ENCODE measurements at regions not wholly inside any gene's neighbourhood (a gene's known extent, or its start where the extent isn't known, plus 50 kb on each side); places are given as distances from the start of the nearest gene placed in this dataset.

DNA sequence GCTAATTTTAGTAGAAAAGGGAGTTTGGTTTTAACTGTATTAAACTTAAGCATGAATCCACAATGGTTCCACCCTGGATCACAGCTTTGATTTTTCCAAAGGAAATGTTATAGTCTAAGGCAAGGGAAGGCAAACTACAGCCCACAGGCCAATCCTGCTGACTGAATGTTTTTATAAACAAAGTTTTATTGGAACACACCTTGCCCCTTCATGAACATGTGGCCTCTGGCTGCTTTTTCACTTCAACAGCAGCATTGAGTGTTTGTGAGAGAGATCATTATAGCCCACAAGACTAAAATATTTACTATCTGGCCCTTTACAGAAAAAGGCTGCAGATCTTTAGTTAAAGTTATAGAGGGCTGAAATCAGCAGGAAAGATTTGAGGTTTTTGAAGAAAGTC lies 198.7 kb downstream of the IRS2 start:
- Histone ChIP-seq H3K27me3 (ENCODE audit: insufficient read depth, low read length) (no peaks in the 10 kb centered on the region), H3K9ac (ENCODE audit: low read depth, low read length) (no peak overlapping the region), H3K9me3 (ENCODE audit: insufficient read depth, low read depth, low read length) (no peaks in the 10 kb centered on the region), H3K36me3 (ENCODE audit: insufficient read depth, low read depth, low read length) (no peaks in the 10 kb centered on the region), H3K27ac (ENCODE audit: low read length) (no peak overlapping the region), H3K4me3 (ENCODE audit: low read length) (no peak overlapping the region), H3K4me1 (ENCODE audit: insufficient read depth, low read length) (0 out of 2 replicates have a peak, but pooled peaks cover 2% of the 10 kb centered on the region)

- Histone ChIP-seq H3K9me3 (ENCODE audit: insufficient read depth, low read depth, low read length) (no peaks in the 10 kb centered on the region), H3K9ac (ENCODE audit: low read depth, low read length) (no peak overlapping the region), H3K4me1 (ENCODE audit: insufficient read depth, low read length) (0 out of 2 replicates have a peak, but pooled peaks cover 2% of the 10 kb centered on the region), H3K27me3 (ENCODE audit: insufficient read depth, low read length) (no peaks in the 10 kb centered on the region), H3K27ac (ENCODE audit: low read length) (no peak overlapping the region), H3K36me3 (ENCODE audit: insufficient read depth, low read depth, low read length) (no peaks in the 10 kb centered on the region), H3K4me3 (ENCODE audit: low read length) (no peak overlapping the region)
Observed at GRCh38 chr13:109586509-109587346, 199.7 kb downstream of the IRS2 start.

DNA sequence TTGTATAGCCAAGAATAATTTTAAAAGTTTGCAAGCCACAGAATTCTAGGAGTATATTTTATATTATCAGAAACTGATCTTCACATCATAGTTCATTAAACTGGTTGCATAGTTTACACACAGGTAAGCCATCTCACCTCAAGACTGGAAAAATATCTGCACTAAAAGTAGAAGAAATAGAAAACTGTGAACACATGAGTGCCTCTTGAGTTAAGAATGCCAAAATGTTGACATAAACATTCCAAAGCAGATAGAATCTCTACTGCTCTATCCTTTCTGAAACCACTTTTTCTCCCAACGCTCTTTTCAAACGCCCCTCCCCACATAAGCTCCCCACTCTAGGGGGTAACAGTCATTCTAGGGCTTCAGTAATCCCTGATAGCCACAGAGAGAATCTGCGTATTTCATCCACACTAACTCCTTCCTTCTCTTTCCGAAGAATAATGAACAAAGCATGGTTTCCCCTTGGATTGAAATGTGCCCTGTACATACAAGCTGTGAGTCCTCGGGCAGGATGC lies 201.5 kb downstream of the IRS2 start:
- H3K9me3 ChIP-seq (ENCODE audit: insufficient read depth, low read depth, low read length): no peaks in the 10 kb centered on the region
- no peaks in the 10 kb centered on the region for H3K36me3 ChIP-seq (ENCODE audit: insufficient read depth, low read depth, low read length)
- H3K27ac ChIP-seq (ENCODE audit: low read length): no peak overlapping the region
- H3K9ac ChIP-seq (ENCODE audit: low read depth, low read length): no peak overlapping the region
- no peak overlapping the region for H3K4me3 ChIP-seq (ENCODE audit: low read length)
- H3K4me1 ChIP-seq (ENCODE audit: insufficient read depth, low read length): 0 out of 2 replicates have a peak, but pooled peaks cover 2% of the 10 kb centered on the region
- H3K27me3 ChIP-seq (ENCODE audit: insufficient read depth, low read length): no peaks in the 10 kb centered on the region

- Histone ChIP-seq H3K4me1 (ENCODE audit: insufficient read depth, low read length) (no peaks in the 10 kb centered on the region), H3K36me3 (ENCODE audit: insufficient read depth, low read depth, low read length) (no peaks in the 10 kb centered on the region), H3K27me3 (ENCODE audit: insufficient read depth, low read length) (no peaks in the 10 kb centered on the region), H3K9me3 (ENCODE audit: insufficient read depth, low read depth, low read length) (no peaks in the 10 kb centered on the region), H3K4me3 (ENCODE audit: low read length) (no peak overlapping the region), H3K9ac (ENCODE audit: low read depth, low read length) (no peak overlapping the region), H3K27ac (ENCODE audit: low read length) (no peak overlapping the region)
Observed at GRCh38 chr13:109577191-109577700, 209.1 kb downstream of the IRS2 start.

GRCh38 chr13:109576331-109576813 lies 210.0 kb downstream of the IRS2 start:
- no peaks in the 10 kb centered on the region for H3K9me3 ChIP-seq (ENCODE audit: insufficient read depth, low read depth, low read length)
- no peak overlapping the region for H3K4me3 ChIP-seq (ENCODE audit: low read length)
- no peaks in the 10 kb centered on the region for H3K36me3 ChIP-seq (ENCODE audit: insufficient read depth, low read depth, low read length)
- no peak overlapping the region for H3K9ac ChIP-seq (ENCODE audit: low read depth, low read length)
- no peak overlapping the region for H3K27ac ChIP-seq (ENCODE audit: low read length)
- H3K4me1 ChIP-seq (ENCODE audit: insufficient read depth, low read length): no peaks in the 10 kb centered on the region
- no peaks in the 10 kb centered on the region for H3K27me3 ChIP-seq (ENCODE audit: insufficient read depth, low read length)

- Histone ChIP-seq H3K36me3 (ENCODE audit: insufficient read depth, low read depth, low read length) (no peaks in the 10 kb centered on the region), H3K27ac (ENCODE audit: low read length) (no peak overlapping the region), H3K27me3 (ENCODE audit: insufficient read depth, low read length) (no peaks in the 10 kb centered on the region)
Observed at GRCh38 chr13:109575821-109576220, 210.6 kb downstream of the IRS2 start.

GRCh38 chr13:109572389-109572788 lies 214.0 kb downstream of the IRS2 start:
- Histone ChIP-seq H3K36me3 (ENCODE audit: insufficient read depth, low read depth, low read length) (no peaks in the 10 kb centered on the region), H3K9ac (ENCODE audit: low read depth, low read length) (no peak overlapping the region), H3K27me3 (ENCODE audit: insufficient read depth, low read length) (no peaks in the 10 kb centered on the region), H3K4me1 (ENCODE audit: insufficient read depth, low read length) (no peaks in the 10 kb centered on the region), H3K9me3 (ENCODE audit: insufficient read depth, low read depth, low read length) (no peaks in the 10 kb centered on the region), H3K27ac (ENCODE audit: low read length) (no peak overlapping the region), H3K4me3 (ENCODE audit: low read length) (no peak overlapping the region)

More at GRCh38 chr13:109575821-109576220, 210.6 kb downstream of the IRS2 start:
- H3K4me1 ChIP-seq (ENCODE audit: insufficient read depth, low read length): no peaks in the 10 kb centered on the region
- no peaks in the 10 kb centered on the region for H3K9me3 ChIP-seq (ENCODE audit: insufficient read depth, low read depth, low read length)
- no peak overlapping the region for H3K9ac ChIP-seq (ENCODE audit: low read depth, low read length)
- H3K4me3 ChIP-seq (ENCODE audit: low read length): no peak overlapping the region

- Histone ChIP-seq H3K27ac (ENCODE audit: low read length) (no peak overlapping the region), H3K9ac (ENCODE audit: low read depth, low read length) (no peak overlapping the region), H3K36me3 (ENCODE audit: insufficient read depth, low read depth, low read length) (no peaks in the 10 kb centered on the region), H3K27me3 (ENCODE audit: insufficient read depth, low read length) (no peaks in the 10 kb centered on the region), H3K4me3 (ENCODE audit: low read length) (no peak overlapping the region), H3K9me3 (ENCODE audit: insufficient read depth, low read depth, low read length) (no peaks in the 10 kb centered on the region), H3K4me1 (ENCODE audit: insufficient read depth, low read length) (no peaks in the 10 kb centered on the region)
Observed at GRCh38 chr13:109569958-109570711, 216.2 kb downstream of the IRS2 start.

DNA sequence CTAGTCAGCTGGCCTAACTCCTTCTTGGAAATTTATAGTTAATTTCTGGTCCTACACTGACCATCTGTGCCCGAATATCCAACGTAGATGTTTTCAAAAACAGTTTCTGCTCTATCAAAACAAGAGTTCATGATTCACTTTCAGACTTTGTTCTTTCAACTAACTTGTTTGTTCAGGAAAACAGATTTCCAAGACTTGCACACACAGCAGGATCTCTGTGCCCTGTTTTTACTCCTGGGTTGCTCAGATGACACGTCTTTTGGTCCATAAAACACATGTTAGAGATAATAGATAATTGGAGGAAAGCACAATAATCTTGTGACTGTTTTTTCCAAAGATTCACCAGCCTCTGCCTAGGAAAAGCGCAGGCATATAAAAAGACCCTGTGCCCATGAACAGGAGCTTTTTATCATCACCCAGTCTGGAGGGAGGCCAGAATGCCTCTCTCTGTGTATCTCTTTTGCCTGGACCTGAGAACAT lies 218.0 kb downstream of the IRS2 start:
- H3K4me3 ChIP-seq (ENCODE audit: low read length): no peak overlapping the region
- H3K9ac ChIP-seq (ENCODE audit: low read depth, low read length): no peak overlapping the region
- H3K27ac ChIP-seq (ENCODE audit: low read length): no peak overlapping the region
- no peaks in the 10 kb centered on the region for H3K4me1 ChIP-seq (ENCODE audit: insufficient read depth, low read length)
- no peaks in the 10 kb centered on the region for H3K27me3 ChIP-seq (ENCODE audit: insufficient read depth, low read length)
- no peaks in the 10 kb centered on the region for H3K36me3 ChIP-seq (ENCODE audit: insufficient read depth, low read depth, low read length)
- H3K9me3 ChIP-seq (ENCODE audit: insufficient read depth, low read depth, low read length): no peaks in the 10 kb centered on the region

GRCh38 chr13:109567315-109567714 lies 219.1 kb downstream of the IRS2 start:
- Histone ChIP-seq H3K9ac (ENCODE audit: low read depth, low read length) (no peak overlapping the region), H3K4me1 (ENCODE audit: insufficient read depth, low read length) (no peaks in the 10 kb centered on the region), H3K27ac (ENCODE audit: low read length) (no peak overlapping the region), H3K27me3 (ENCODE audit: insufficient read depth, low read length) (no peaks in the 10 kb centered on the region), H3K4me3 (ENCODE audit: low read length) (no peak overlapping the region), H3K9me3 (ENCODE audit: insufficient read depth, low read depth, low read length) (no peaks in the 10 kb centered on the region), H3K36me3 (ENCODE audit: insufficient read depth, low read depth, low read length) (no peaks in the 10 kb centered on the region)

DNA sequence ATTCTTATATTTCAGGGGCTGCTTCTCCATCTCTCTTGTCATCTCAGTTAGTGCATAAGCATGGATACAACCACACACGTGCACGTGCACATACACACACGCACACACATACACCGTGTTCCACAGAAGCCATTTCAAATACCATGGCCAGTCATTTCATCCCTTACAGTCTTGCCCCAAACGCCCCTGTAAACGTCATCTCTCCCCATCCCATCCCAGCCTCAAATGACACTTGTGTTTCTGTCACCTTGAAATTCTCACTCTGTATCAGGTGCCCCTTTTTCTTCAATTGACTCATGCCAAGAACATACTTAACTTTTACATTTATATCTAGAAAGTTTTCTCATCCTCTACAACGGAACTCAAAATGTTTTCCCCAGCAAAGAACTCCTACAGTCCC lies 220.5 kb downstream of the IRS2 start:
- H3K9ac ChIP-seq (ENCODE audit: low read depth, low read length): no peak overlapping the region
- no peak overlapping the region for H3K4me3 ChIP-seq (ENCODE audit: low read length)
- H3K27ac ChIP-seq (ENCODE audit: low read length): no peak overlapping the region
- no peaks in the 10 kb centered on the region for H3K36me3 ChIP-seq (ENCODE audit: insufficient read depth, low read depth, low read length)
- no peaks in the 10 kb centered on the region for H3K9me3 ChIP-seq (ENCODE audit: insufficient read depth, low read depth, low read length)
- no peaks in the 10 kb centered on the region for H3K4me1 ChIP-seq (ENCODE audit: insufficient read depth, low read length)
- H3K27me3 ChIP-seq (ENCODE audit: insufficient read depth, low read length): no peaks in the 10 kb centered on the region

All from iPS-20b (cell line).